PFSK-1 (cell line): ENCODE measurements at regions not wholly inside any gene's neighbourhood (a gene's known extent, or its start where the extent isn't known, plus 50 kb on each side); places are given as distances from the start of the nearest gene placed in this dataset.

Experiments
- FOXP2 ChIP-seq: optimal IDR thresholded peaks from 2 replicates; pipeline ENCODE3; 2011; ENCODE audit warnings: borderline replicate concordance, control low read depth, inconsistent platforms; ENCODE audit not compliant: insufficient read depth; ENCODE audit errors: extremely low read length, extremely low read depth
- POLR2AphosphoS5 ChIP-seq: IDR thresholded peaks from 2 replicates; pipeline ENCODE4 v1.6.1; 2012; ENCODE audit warnings: low read depth, mild to moderate bottlenecking, control low read depth, low read length, moderate library complexity
- SIN3A ChIP-seq: IDR thresholded peaks from 2 replicates; pipeline ENCODE4 v1.6.1; 2012; ENCODE audit warnings: mild to moderate bottlenecking, low read length, moderate library complexity, borderline replicate concordance; ENCODE audit not compliant: insufficient read depth
- TAF1 ChIP-seq: IDR thresholded peaks from 2 replicates; pipeline ENCODE4 v1.6.1; 2012; ENCODE audit warnings: low read length, control low read depth, borderline replicate concordance; ENCODE audit not compliant: insufficient read depth
- TF ChIP-seq, protein P1 (sequence below), 2 experiments: IDR thresholded peaks; 2 replicates each; pipeline versions ENCODE4 v1.6.1 to v1.8.0; 2011 to 2012; ENCODE audit warnings: low read depth in 2 of 2, low read length in 2 of 2, control low read depth in 1 of 2, inconsistent platforms in 1 of 2, mild to moderate bottlenecking in 1 of 2, moderate library complexity in 1 of 2; ENCODE audit not compliant: insufficient read depth in 1 of 2

DNA sequence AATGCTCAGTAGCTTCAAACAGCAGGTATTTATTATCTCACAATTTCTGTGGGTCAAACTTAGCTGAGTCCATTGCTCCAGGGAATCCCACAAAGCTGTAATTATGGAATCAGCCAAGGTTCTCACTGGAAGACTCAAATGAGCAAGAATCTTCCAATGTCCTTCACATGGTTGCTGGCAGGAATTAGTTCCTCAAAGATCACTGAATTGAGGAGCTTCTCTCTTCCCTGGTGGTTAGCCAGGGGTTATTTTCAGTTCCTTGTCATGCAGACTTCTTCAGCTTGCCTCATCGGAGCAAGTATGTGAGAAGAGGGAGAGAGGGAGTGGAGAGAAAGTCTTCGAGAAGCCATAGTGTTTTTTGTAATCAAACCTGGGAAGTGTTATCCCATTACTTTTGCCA lies 2331.9 kb downstream of the MAT2B start:
- TF ChIP-seq FOXP2 (no peak), SIN3A (no peak), TAF1 (no peak), POLR2AphosphoS5 (no peak)
- TF ChIP-seq, protein P1, sequence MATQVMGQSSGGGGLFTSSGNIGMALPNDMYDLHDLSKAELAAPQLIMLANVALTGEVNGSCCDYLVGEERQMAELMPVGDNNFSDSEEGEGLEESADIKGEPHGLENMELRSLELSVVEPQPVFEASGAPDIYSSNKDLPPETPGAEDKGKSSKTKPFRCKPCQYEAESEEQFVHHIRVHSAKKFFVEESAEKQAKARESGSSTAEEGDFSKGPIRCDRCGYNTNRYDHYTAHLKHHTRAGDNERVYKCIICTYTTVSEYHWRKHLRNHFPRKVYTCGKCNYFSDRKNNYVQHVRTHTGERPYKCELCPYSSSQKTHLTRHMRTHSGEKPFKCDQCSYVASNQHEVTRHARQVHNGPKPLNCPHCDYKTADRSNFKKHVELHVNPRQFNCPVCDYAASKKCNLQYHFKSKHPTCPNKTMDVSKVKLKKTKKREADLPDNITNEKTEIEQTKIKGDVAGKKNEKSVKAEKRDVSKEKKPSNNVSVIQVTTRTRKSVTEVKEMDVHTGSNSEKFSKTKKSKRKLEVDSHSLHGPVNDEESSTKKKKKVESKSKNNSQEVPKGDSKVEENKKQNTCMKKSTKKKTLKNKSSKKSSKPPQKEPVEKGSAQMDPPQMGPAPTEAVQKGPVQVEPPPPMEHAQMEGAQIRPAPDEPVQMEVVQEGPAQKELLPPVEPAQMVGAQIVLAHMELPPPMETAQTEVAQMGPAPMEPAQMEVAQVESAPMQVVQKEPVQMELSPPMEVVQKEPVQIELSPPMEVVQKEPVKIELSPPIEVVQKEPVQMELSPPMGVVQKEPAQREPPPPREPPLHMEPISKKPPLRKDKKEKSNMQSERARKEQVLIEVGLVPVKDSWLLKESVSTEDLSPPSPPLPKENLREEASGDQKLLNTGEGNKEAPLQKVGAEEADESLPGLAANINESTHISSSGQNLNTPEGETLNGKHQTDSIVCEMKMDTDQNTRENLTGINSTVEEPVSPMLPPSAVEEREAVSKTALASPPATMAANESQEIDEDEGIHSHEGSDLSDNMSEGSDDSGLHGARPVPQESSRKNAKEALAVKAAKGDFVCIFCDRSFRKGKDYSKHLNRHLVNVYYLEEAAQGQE (IDR thresholded peaks at IDR 0.05; ENCODE audit: insufficient read depth in 1 of 2, low read depth in 2 of 2, low read length in 2 of 2), result no peak

- TF ChIP-seq SIN3A (no peak), TAF1 (no peak), FOXP2 (no peak), POLR2AphosphoS5 (no peak)
- TF ChIP-seq, protein P1 (IDR thresholded peaks at IDR 0.05; ENCODE audit: insufficient read depth in 1 of 2, low read depth in 2 of 2, low read length in 2 of 2), result no peak
Observed at GRCh38 chr5:165844571-165844970, 2339.2 kb downstream of the MAT2B start.

GRCh38 chr5:165858118-165858517 lies 2352.7 kb downstream of the MAT2B start:
- TF ChIP-seq, protein P1 (IDR thresholded peaks at IDR 0.05; ENCODE audit: insufficient read depth in 1 of 2, low read depth in 2 of 2, low read length in 2 of 2), result no peak
- TF ChIP-seq TAF1, result no peak
- TF ChIP-seq FOXP2, result no peak
- no peak for TF ChIP-seq SIN3A
- TF ChIP-seq POLR2AphosphoS5, result no peak

DNA sequence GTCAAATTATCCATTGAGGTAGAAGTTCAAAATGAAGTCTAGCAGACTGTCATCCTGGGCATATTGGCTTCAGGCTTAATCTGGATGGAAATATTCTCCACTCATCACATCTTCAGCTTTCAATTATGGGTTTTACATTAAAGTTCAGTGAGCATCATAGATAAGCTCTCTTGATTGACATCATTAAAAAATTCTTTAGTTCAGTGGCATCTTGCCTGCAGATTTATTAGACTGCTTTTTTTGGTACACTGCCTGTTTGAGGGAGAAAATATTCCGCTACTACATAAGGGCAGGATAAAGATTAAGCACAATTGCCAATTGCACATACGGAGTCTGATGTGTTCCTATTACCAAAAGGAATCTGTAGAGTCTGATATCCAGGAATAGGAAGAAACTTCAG lies 2353.8 kb downstream of the MAT2B start:
- TF ChIP-seq TAF1 (no peak), SIN3A (no peak), FOXP2 (no peak), POLR2AphosphoS5 (no peak)
- TF ChIP-seq, protein P1 (IDR thresholded peaks at IDR 0.05; ENCODE audit: insufficient read depth in 1 of 2, low read depth in 2 of 2, low read length in 2 of 2), result no peak

DNA sequence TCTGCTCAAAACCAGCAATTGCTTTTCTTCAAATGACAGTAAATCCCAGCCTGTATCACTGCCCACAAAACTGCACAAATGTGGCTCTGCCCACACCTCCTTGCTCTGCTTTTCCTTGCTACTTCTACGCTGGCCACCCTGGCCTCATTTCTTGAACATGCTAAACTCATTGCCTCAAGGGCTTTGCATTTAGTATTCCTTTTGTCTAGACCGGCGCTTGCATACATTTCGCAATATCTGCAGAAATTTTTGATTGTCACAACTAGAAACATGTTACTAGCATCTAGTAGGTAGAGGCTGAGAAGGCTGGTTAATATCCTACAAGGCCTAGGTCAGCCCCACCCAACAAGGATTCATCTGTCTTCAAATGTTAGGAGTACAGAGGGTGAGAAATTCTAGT lies 2357.8 kb downstream of the MAT2B start:
- TF ChIP-seq POLR2AphosphoS5 (no peak), TAF1 (no peak), SIN3A (no peak), FOXP2 (no peak)
- TF ChIP-seq, protein P1 (IDR thresholded peaks at IDR 0.05; ENCODE audit: insufficient read depth in 1 of 2, low read depth in 2 of 2, low read length in 2 of 2), result no peak
